ENCODE measurements at regions not wholly inside any gene's neighbourhood (a gene's known extent, or its start where the extent isn't known, plus 50 kb on each side); places are given as distances from the start of the nearest gene placed in this dataset.

DNA sequence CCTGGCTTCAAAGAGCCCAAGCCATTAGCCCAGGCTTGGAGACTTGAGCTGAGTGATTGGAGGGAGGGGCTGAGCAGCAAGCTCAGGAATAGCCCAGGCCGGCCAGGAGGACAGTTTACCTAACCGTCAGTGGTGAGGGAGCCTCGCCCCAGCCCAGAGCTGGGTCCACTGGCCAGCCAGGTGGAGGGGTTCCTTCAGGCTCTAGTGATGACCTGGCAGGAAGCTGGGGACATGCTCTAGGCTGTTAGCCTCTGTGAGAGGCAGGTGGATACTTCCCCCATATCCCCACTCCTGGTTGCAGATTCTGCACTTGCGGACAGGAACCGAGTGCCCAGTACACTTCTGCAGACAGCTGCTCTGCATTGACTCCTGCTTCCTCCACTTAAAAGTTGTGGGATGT is 61.2 kb upstream of the ANTXRL start:
- intact Hi-C loops (cut with DNase I): no loop called here
- DNase-seq: peak in 5 of 42 donors; percentile 6 to 27 (median 22)

DNA sequence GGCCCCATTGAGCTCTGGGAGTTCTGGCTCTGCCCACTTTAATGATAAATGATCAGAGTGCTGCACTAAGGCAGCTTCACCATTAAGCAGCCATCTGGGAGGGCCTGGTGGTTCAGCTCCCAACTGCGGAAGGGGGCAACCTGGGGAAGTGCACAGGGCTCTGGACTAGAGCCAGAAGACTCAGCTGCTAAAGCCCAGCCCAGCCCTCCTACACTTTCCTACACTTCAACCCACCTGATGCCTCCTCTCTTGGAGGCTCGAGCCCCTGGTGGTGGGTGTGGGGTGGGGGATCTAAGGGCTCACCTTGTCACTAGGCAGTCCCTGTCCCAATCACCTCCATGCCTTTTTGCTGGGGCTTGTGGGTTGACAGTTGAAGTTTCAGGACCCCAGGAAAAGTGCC is 60.6 kb upstream of the ANTXRL start:
- intact Hi-C loops (cut with DNase I): no loop called here
- DNase-seq: peak in 8 of 42 donors; percentile 3 to 33 (median 8)

DNA sequence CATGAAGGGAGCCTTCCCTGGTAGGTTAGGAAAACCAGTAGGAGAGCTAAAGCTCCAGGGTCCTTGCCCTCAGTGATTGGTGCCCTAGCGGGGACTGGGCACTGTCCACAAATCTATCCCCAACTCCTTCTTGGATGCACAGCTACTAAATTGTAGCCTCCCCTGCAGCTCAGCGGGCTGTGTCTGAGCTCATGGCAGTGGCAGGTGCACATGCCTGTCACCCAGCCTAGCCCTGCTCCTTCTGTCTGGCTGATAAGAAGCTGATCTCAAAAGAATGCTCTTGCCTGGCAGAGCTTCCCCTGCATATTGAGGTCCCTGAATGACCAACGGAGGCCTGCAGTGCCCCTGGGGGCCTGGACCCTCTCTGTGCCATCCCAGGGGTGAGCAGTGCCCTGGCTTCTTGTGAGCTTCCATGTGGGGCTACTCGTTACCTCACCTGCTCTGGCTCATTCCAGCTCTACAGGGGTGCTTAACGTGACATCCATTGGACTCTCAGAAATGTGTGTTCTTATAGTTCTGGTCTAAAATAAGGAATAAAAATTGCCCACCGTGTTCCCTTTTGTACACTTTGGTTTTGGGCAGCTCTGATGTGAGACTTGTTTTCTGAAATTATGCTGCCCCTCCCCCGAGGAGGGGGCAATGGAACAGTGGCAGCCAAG is 59.8 kb upstream of the ANTXRL start:
- intact Hi-C loops (cut with DNase I): no loop called here
- peak in 8 of 42 donors; percentile 3 to 39 (median 13) for DNase-seq

DNA sequence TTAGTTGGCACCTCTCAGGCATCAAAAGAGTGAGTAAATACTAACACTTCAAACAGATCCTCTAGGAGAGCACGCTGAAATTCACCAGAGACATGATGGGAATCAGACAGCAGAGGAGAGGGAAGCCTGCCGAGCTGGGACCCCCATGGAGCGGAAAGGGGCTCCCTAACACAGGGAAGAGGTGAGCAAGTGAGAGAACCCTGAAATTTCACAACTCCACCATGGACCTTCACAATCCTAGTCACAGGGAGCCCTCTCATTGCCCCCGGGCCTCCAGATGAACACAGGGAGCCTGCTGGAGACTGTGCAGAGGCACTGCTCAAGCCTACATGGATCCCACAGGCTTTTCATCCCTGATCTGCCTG is 59.2 kb upstream of the ANTXRL start:
- intact Hi-C loops (cut with DNase I): no loop called here
- DNase-seq: peak in 5 of 42 donors; percentile 6 to 33 (median 17)

DNA sequence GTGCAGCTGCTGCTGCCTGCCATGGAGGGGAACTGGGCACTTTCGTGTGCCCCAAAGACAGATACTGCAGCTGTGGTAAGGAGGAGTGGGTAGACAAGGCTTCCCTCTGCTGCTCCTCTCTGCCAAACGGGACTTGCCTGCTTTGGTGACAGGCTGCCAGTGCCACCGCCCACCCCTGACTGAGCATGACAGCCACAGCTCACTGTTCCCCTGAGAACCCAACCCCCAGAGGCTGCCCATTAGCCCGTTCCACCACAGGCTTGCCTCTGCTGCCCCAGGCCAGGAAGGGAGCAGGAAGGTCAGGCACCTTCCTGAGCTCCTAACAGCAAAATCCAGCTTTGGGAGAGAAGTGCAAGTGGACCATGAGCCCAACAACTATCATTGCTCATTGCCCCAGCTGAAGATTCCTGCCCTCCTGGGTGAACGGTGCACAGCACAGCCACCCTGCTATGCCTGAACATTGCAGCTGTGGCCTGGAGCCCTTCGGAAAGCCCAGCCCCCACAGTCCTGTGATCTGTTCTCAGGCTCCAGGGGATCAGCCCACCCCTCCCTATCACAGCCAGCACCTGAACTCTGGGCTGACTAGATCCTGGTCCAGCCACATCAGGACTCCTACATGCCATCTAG is 58.7 kb upstream of the ANTXRL start:
- intact Hi-C loops (cut with DNase I): no loop called here

DNA sequence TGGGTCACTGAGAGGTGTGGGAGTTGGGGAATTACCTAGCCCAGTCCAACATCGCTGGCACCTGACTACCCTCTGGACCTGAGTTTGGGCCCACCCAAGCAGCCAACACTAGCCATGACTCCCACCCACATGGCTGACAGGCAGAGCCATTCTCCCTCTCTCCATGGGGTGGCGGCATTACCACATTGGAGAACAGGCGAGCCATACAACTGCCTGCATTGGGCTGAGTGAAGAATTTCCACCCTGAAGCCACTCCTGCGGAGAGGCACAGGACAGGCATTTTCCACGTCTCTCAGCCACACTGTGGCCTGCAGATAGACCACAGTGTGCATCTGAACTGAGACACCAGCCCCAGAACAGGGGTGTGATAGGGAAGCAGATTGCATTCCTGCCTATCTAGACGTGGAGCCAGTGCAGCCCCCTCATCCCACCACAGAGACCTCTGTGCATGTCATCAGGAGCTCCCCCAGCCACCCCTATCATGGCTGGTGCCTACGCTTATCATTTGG is 58.2 kb upstream of the ANTXRL start:
- peak; percentile 36 to 90 (median 81) for DNase-seq
- intact Hi-C loops (cut with DNase I): no loop called here

More for the DNA sequence above, 58.7 kb upstream of the ANTXRL start:
- DNase-seq: peak in 9 of 42 donors; percentile 6 to 34 (median 12)

DNA sequence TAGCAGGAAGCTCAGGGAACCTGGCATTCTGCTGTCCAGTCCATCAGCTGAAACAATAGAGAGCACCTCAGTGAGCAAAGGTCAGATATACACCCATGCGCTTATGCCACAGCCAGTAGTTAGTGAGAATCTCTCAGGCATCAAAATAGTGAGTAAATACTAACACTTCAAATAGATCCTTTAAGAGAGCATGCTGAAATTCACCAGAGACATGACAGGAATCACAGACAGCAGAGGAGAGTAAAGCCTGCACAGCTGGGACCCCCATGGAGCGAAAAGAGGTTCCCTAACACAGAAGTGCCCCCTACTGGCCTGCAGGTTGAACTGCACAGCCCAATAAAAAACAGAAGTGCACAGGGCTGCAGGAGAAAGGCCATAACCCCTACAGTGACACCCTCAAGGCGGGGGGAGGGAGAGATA is 57.6 kb upstream of the ANTXRL start:
- DNase-seq: peak in 17 of 42 donors; percentile 1 to 48 (median 17)

DNA sequence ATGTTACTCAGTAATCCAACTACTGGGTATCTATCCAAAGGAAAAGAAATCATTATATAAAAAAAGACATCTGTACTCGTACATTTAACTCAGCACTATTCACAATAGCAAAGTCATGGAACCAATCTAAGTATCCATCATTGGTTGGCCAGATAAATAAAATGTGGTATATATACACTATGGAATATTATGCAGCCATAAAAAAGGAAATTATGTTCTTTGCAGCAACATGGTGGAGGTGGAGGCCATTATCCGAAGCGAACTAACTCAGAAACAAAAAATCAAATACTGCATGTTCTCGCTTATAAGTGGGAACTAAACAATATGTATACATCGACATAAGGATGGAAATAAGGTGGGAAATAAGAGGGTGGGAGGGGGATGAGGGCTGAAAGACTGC is 56.2 kb upstream of the ANTXRL start:
- intact Hi-C loops (cut with DNase I): no loop called here
- DNase-seq: no peak

More for the DNA sequence above, 57.6 kb upstream of the ANTXRL start:
- intact Hi-C loops (cut with DNase I): no loop called here

DNA sequence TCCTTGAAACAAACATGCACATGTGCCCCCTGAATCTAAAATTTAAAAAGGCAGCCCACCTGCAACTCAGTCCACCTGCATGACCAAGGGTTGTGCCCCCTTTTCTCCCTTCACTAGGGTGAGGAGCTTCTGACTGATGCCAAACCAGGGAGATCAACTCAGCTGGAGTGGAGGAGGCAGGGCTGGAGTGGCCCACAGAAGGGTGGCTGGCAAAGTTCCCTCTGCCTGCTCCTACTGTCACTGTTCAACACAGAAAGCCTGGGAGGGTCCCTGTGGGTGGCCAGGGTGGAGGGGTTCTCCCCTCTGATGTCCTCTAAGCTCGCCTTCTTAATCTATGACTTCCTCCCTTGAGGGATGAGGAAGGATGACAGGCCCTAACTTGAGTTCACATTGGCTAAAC is 55.7 kb upstream of the ANTXRL start:
- peak in 8 of 42 donors; percentile 3 to 26 (median 6) for DNase-seq
- intact Hi-C loops (cut with DNase I): no loop called here

DNA sequence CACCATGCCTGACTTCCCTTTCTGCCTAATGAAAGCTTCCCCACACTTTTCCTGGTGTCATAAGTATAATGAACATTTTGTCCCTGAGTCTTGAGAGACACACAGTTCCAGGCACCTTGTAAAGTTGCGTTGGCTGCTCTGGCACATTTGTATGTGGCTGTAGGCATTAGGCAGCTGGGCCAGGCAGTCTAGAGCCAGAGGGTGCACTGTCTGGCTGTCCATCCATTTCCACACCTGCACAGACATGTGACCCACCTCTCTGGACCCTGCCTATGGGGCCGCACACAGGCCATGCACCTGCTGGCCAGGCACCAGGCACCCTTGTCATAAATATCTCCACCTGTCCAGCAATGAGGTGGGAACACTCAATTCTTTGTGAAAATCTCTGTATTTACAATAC is 54.7 kb upstream of the ANTXRL start:
- intact Hi-C loops (cut with DNase I): no loop called here
- DNase-seq: peak in 9 of 42 donors; percentile 1 to 17 (median 9)

DNA sequence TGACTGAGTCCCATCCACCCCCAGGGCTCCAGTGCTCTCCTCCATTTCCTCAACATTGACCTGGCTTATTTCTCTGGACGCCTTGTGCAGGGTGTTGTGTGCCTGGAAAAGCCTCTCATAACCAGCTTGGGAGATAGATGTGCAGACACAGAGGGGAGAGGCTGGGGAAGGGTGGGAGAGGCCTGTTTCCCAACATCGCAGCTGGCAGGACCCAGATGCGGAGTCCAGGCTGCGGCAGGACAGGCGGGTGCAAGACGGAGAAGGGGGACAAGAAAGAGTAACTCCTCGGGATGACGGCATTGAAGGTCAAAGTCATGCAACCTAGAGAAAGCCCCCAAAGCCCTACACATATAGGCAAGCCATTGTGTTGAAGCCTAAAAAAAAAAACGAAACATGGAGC is 54.1 kb upstream of the ANTXRL start:
- intact Hi-C loops (cut with DNase I): no loop called here

DNA sequence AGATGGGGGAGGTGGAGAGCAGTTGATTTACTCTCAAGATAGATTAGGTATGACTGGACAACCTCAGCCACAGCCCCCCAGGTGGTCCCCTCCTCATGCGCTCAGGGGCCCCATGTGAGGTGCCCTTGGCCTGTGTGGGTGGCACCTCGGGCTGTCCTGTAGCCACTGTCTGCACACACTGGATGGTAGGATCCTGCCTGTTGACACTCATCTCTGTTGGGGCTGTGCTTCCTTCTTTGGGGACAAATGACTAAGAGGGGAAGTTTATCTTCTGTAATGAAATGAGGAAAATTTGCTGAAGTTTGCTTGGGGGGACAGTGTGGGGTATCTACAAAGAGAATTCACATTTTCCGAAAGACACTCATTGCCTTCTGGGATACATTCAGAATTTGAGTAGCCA is 53.6 kb upstream of the ANTXRL start:
- peak in 10 of 42 donors; percentile 2 to 34 (median 14) for DNase-seq
- intact Hi-C loops (cut with DNase I): no loop called here

More for the DNA sequence above, 54.1 kb upstream of the ANTXRL start:
- peak in 12 of 42 donors; percentile 0 to 26 (median 8) for DNase-seq

DNA sequence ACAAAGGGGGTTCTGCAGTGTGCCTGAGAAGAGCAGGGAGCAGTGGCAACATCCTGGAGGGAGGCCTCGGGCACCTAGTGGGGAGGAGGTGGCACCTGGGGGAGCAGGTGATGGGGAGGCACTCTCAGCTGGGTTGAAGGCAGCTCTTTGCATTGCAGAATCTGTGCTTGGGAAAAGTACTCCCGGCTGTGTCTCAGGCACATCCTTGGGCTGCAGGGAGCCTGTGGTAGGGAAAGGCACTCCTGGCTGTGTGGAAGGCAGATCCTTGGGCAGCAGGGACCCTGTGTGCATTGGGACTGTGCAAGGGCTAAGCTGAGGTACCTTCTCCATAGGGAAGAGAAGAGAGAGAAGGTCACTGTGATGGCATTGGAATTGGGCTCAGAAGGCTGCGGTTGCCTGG is 52.8 kb upstream of the ANTXRL start:
- intact Hi-C loops (cut with DNase I): no loop called here
- peak in 11 of 42 donors; percentile 0 to 28 (median 8) for DNase-seq

DNA sequence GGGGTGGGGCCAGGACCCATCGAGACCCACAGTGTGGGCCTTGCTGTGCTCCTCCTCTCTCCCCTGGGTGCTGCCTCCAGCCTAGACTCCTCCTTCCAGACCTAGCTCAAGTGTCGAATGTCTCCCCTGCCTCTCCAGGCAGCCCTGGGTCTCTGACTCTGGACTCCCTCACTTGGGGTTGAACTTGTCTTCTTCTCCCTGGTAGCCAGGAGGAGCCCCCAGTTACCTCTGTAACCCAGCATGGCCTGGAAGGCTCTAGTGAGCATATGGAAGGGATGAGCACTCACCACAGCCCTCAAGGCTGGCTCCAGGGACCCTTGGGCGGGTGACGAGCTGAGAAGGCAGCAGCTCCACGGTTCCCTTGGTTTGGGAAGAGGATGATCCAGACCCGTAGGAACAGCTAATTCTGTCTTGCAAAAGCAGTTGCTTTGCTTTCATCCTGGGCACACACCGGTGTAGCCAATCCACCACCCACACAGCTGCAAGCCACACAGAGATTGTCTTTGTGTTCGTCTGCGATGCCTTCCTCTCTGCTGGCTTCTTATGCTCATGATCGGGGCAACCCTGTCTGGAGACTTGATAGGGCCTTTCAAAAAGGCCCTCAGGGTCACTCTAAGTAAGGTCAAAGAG is 52.3 kb upstream of the ANTXRL start:
- intact Hi-C loops (cut with DNase I): no loop called here
- DNase-seq: peak in 13 of 42 donors; percentile 1 to 34 (median 13)

DNA sequence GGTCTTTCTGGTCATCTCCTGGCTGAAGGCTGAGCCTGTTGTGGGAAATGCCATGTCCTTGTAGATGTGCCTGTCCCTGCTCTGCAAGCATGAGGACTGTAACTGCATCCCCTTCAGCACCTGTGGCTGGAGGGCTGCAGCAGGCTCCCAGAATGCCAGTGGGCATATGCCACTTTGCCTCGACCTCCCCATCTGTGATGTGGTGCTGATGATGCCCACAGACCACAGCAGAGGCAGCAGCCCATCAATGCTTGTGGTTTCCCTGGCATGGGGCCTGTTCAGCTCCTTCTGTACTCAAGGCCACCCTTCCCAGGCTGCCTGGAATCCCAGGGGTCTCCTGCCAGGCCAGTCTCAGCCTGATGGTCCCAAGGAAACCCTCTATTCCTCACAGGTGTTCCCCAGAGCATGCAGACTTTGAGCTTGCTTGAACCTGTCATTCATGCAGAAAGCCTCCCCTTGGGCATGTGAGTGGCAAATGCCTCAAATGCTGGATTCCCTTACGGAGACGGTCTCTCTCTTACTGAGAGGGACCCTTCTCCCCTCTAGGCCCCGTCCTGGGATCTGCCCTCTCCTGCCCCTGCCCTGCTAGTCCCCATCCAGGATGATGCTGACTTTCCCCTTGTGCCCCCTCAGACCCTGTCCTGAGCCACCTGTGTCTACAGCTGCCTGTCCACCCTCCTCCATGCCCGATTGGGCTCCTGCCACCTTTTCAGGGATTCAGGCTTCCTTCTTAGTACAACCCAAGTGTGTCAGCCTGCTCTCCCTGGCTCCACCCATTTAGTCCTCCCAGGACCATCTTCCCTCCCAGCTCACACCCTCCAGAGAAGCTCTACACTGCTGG is 50.9 kb upstream of the ANTXRL start:
- intact Hi-C loops (cut with DNase I): no loop called here
- peak in 10 of 42 donors; percentile 5 to 24 (median 10) for DNase-seq

DNA sequence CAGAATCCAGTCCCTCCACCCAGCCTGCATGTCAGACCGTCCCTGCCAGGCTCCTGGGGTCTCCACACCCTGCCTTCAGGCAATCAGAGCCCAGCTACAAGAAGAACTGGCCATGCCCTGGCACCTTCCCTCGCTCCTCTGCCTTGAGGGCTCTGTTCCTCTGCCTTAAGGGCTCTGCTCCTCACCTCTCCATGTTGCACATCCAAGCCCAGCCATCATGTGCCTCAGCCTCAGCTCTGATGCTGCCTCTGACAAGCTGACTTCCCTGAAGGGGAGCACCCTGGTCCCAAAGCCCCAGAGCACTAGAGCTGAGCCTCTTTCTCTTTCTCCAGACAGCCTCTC is 50.3 kb upstream of the ANTXRL start:
- peak in 7 of 42 donors; percentile 3 to 38 (median 10) for DNase-seq
- intact Hi-C loops (cut with DNase I): no loop called here

DNA sequence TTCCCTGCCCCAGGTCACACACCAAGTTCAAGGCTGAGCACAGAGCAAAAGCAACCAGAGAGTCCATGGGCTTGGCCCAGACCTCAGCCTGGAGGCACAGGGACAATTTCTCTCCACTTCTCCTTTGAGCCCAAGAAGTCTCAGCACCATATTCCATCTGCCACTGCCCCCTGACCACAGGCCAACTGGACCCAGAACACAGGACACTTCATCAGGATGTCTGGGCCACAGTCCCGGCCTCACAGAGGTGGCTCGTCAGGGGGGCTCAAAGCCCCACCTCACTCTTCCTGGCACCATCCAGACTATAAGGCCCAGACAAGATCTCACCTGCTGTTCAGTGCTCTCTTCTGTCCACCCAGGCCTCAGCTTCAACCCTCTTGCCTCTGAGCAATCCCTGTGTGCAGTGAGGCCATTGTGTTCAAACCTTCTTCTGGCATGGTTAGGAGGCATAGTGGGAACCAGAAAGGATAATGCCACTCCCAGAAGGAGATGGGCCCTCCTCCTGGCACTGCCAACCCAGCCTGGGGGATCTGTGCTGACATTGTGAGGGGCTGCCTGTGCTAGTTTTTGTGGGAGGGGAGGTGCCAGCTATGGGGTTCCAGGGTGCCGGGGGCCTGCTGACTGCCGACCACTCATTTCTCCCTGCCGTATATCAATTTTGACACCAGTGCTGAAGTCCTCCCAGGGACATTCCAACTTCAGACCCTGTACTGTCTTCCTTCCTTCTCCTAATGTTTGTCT is 49.7 kb upstream of the ANTXRL start:
- DNase-seq: peak in 5 of 42 donors; percentile 9 to 21 (median 10)
- intact Hi-C loops (cut with DNase I): no loop called here

Data from head of caudate nucleus (tissue), 42 donors.